Stromal cell of bone marrow (primary cell): ENCODE measurements at regions not wholly inside any gene's neighbourhood (a gene's known extent, or its start where the extent isn't known, plus 50 kb on each side); places are given as distances from the start of the nearest gene placed in this dataset.
"Not testable (repeated sequence)": the region's sequence is repeated elsewhere in the genome, so short reads cannot be mapped to it uniquely, and the experiment has no call there.

Experiments
- DNase-seq: peaks from one replicate; pipeline ENCODE4 v3.0.0-alpha.2; 2012; ENCODE audit warnings: low read depth

DNA sequence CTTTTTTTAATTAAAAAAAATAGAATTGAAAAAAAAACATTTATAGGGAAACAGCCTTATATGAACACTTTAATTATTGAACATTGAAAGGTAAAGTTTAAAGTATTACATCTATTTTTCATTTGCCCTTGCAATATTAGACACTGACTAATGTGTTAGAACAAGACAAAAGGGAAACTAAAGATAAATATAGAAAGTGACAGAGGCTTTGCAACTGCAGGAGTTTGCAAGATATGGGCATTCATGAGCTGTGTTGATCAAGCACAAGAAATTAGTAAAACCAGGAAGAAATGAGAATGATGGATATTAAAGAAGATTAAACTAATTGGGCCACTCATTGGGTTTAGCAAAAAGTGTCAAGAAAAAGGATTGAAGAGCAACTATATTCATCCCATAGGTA lies 1097.7 kb upstream of the CELF4 start:
- no peak for DNase-seq

DNA sequence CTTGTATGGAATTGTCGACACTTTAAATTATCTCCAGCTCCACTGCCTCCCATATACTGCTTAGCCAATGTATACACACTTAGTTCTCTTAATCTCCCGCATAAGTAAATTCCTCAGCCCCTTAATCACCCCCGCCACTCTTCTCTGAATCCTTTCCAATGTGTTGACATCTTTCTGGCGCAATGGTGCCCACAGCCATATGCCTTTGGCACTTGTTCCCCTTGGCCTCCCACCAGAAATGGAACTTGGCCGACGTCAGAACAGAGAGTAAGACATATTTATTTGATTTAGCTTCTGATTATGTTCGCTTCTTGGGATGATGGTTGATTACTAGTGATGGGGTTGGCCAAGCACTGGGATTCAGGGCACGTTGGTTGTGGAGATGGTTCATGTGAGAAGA lies 1089.3 kb upstream of the CELF4 start:
- DNase-seq, result no peak

DNA sequence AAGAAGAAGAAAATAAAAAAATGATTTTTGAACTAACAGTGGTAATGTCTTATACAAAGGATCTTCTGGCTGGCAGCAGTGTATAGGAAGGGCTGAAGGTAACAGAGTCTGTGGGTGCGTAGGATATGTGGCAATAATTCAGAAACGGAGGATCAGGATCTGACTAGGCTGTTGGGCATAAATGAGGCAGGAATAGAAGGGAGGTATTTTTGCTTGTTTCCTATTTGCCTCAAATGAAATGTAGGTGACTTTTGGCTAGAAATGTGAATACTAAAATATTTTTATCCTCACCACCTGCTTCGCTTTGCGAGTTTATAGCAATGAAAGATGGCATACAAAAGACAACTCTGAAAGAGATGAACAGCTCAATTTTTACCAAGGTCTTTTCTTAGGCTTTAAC lies 1086.1 kb upstream of the CELF4 start:
- DNase-seq, result no peak

DNA sequence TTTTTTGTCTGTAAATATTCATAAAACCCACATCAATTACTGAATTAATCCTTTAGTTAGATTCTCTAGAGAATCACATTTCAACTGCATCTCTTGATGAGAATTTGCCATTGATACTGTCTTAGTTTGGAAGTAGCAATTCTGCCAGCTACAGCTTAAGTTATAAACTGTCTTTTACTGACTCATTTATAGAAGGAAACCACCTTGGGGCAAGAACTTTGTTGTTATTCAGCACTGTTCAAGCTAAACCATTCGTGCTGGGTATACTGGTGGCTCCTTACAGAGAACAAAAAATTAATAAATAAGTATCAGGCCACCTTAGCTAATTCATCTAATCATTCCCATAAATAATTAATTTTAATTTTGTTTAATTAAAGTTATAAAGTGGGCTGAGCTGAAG lies 1082.6 kb upstream of the CELF4 start:
- DNase-seq, result no peak

DNA sequence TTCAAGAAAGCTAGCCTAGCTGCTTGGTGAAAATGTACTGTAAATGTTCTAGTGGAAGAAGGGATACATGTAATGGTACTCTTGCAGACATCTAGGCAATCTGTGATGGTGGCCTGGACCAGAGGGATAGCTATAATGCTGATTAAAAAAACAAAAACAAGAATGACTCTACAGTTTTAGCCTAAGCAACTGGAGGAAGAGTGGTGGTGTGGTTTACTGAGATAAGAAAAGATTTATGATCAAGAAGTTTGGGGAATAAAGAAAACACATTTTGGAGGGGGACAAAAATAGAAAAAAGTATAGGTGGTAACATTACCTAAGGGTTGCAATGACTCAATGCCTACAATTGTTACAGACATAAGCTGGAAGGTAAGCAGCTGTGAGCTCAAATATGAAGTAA lies 1080.7 kb upstream of the CELF4 start:
- no peak for DNase-seq

DNA sequence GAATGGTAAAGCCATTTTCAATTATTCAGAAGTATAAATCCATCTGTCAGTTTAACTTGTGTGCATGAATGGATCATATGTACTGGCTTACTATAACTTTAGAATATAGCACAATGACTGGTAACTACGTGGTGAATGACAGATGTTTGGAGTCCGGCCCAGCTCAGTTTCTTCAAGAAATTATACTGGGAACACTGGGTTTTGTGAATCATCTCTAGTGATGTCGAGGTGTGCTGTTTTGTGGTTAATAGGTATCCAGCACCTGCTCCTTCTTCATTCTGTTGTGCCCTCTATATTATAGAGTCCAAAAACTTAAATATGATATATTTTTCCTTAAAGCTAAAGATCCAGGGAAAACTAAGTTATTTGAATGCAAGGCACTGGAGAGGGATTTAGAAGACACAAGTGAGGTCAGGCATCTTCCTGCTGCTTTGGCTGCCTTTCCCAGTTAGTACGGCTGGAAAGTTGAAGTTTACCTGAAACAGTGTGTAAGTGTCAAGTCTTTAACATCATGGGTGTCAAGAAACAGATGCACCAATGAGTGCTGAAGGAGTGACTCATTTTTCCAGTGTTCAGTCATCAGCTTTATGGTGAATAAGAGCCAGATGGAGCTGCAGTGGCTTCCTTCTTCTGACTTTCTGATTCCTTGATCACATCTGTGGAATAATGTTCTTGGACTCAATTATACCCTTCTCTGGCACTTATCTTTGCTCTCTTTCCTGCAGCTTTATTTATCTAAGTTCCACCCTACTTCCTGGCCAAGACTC lies 1079.5 kb upstream of the CELF4 start:
- no peak for DNase-seq

DNA sequence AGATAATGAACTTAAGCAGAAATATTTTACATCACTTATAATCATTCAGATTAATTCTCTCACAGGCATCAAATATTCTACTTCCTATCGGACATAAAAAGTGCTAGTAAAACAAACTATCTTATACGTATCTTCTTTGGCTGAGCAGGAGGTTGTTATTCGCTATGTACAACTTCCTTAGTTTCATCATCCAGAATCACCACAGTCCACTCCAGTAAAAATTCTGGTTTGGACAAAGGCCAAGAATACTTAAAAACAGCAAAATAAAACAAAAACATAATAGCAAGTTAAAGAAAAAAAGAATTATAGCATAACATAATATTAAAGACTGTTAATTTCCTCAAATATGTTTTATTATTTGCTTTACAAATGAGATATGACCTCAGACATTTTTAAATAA lies 1077.1 kb upstream of the CELF4 start:
- DNase-seq, result no peak

DNA sequence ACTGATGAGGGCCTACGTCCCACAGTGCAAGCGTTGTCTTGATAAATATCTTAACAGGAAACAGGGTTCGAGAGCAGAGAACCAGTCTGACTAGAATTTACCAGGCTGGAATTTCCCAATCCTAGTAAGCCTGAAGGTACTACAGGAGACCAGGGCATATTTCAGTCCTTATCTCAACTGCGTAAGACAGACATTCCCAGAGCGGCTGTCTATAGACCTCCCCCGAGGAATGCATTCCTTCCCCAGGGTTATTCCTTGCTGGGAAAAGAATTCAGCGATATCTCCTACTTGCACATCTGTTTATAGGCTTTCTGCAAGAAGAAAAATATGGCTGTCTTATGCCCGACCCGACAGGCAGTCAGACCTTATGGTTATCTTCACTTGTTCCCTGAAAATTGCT lies 1074.1 kb upstream of the CELF4 start:
- not testable (repeated sequence) for DNase-seq

DNA sequence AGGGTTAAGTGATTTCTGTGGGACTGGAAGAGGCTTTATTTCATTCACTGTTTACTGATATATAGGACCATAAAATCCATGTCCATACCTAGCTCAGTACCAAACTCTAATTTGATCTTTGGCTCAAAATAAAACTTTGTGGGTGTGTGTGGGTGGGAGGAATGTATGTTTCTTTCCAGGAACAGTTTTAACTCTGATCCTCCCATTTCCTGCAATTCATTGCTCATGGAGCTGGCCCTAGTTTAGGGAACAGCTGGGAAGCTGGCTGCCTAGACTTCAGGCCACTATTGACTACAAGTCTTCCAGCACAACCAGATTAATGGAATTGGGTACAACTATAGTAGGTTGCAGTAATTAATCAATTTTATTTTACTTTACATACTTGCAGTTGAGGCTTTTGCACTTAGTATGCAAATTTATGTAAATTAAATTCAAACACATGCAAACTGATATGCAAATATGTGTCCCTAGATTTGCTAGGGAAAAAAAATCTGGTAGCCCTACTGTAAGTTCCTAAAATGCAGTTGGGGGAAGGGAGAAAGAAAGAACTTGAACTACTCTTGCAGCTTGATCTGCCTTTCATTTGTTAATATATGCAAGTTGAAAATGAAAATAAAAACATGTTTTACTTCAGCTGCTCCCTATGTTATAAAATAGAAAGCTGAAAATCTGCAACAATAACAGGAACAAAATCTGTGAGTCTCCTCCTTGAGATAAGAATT lies 1070.3 kb upstream of the CELF4 start:
- no peak for DNase-seq

DNA sequence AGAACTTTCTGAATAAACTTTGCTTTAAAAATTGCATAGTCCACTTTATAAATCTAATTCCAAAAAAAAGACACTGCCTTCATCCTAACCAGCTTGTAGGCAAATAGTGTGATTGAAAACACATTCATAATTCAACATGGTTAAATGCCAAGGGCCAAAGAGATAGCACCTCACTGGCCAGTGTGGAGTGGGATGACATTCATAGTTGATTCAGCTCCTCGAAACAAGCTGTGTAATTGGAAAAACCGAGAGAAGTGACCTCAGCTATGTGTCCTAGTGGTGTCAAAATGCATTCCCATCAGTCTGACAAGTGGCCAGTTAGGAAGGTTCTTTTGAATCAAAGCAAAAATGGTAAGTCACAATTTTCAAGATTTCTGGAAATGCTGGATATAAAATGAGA lies 1068.5 kb upstream of the CELF4 start:
- DNase-seq, result no peak

DNA sequence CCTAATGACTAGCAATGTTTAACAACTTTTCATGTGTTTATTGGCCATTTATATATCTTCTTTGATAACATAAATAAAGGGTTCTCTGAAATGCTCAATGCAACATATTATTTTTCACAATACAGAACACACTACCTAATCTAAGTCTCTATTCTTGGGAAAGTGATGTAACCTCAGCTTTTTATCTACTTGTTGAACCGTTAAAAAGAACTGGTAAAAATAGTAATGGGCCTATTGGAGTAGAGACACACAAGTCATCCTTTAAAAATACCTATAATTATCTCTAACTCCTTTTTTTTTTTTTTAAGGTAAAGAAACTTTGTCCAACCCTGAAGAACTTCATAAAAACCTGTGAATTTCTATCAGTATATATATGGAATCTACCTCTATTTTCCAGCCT lies 1067.7 kb upstream of the CELF4 start:
- DNase-seq, result no peak

DNA sequence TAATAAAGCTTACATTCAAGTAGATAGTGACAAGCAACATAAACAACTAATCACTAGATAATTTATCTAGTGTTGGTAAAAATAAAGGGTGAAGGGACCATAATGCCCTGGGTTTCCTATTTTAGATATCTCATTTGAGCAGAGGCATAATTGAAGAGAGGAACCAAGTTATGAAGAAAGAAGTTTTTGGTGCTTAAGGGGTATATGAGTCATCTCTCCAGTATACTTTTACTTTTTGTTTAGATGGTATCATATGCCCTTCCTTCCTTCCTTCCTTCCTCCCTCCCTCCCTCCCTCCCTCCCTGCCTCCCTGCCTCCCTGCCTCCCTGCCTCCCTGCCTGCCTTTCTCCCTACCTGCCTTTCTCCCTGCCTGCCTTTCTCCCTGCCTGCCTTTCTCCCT lies 1053.5 kb upstream of the CELF4 start:
- no peak for DNase-seq

DNA sequence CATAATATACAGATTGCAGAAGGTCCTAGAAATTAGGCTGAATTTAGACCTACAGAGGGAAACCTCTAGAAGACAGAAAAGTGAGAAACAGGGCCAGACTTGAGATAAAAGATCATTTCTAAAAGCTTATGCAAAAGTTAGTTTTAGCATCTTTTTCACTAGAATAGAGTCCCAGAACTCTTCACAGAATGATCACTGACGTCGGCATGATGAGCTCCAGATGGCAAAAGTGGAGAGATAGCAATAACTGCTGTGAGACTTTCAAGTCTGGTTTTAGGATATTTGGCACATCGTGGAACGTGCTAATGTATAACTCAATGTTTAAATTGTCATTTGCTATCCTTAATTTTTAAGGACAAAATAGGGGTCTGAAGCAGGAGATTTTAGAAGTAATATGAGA lies 1050.7 kb upstream of the CELF4 start:
- no peak for DNase-seq

DNA sequence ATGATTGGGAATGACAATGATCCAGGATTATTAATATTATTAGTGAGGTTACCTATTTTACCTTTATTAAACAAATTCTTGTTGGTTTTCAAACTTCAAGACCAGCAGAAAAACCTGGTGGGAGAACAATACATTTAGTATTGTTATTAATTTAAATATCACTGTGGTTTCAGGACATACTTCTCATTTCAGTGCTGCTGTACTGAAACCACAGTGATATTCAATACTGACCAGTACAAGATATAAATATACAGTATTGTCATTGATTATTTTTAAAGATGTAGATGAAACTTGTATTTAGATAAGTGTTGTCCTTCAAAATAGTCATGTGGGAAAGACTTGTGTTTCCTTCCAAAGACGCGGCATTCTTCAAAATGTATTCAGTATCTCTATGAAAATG lies 1047.3 kb upstream of the CELF4 start:
- DNase-seq, result no peak

DNA sequence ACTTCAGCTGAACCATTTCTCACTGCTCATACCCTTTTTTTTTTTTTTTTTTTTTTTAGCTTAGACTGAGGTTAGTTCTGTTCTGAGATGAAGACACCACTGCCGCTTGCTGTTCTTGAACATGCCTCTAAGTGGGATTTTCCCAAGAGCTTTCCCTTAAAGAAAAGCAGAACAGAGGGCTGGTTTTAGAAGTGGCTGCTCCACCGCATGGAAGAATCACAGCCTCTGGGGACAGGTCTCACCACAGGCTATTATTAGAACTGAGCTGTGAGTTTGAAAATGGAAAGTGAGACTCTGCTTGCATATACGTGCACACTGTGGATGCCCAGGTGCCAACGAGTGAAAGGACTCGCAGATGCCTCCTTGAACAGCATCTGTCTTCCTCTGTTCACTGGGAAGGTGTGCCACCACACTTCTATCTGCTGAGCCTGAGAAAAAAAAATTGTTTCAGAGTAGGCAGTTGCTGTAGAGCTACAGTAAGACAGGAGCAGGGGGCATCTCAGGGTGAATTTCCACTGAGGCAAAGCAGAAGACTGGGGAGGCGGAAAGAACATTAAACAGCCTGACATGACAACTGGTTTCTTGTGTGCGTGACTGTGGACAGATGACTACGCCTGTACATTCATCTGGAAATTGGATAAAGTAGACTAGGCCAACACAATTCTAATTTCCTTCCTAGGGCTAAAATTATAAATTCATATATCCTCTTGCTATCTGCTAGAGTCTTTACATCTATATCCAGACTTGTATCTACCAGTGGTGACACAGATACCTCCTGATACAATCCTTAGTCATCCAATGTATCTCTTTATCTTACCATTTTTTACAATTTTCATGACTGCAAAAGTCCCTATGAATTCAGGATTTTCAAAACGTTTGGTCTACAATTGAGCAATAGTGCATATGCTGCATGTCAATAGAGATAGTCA lies 1045.7 kb upstream of the CELF4 start:
- no peak for DNase-seq

DNA sequence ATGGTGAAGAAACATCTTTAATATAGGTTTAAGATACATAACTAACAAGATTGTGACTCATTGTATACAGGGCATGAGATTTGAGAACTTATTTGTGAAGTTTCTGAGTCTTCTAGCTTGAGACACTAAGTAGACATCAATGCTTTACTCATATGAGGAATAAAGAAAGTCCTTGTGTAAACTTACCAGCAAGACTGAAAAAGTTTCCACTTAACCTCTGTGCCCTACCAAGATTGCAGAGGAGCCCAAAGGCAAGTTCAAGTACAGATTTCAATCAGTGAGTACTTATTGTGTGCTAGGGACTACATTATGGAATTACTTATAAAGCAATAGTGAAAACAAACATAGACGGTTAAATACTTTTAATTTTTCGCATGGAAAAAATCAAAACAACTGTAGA lies 1041.2 kb upstream of the CELF4 start:
- DNase-seq, result no peak

DNA sequence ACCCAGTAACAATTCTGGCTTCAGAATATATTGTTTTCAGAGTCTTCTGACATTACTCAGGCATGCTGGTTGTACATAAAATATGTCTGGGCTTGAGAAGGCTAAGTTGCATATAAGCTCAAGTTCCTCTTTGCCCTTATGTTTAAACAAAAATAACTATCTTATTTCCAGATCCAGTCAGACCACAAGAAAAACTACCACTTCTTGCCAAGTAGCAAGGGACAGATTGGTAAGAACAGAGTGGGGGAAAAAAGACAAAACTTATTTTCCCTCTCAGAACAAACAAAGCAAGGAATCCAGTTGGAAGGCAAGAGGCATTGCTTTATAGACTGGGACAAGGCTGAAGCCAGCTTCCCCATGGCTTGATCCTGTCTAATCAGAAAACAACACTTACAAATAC lies 1036.7 kb upstream of the CELF4 start:
- no peak for DNase-seq

DNA sequence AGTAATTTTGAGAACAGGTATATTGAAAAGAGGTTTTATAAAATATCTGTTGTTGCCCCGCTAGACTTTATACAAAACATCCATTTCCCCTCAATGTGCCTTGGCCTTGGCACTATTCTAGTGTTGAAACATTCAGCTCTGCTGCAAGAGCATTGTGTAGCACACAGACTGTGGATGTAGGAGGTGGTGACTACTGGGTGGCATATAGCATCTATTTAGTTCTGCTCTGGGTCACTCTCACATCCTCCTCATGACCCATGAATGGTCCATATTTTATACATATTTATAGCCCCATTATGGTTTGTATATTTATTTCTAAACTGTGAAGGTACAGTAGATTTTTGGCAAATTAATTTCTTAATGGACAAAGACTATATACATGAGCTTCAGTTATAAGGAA lies 1022.0 kb upstream of the CELF4 start:
- DNase-seq, result no peak

DNA sequence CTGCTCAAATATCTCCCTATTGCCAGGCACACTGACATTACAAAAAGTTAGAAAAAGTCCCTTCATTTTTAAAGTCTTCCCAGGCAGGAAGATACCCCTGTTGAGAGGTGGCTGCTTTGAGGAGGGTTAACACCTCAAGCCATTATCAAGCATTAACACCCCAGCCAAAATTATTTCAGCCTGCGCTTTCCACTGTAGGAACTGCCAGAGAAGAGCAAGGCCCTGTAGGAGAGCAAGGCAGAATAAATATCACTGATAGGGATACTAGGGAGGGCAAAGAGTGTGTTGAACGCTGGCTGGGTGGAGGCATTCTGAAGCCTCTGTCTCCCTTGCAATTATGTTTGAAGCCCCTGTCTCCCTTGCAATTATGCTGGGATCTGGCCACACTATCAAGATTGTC lies 1020.7 kb upstream of the CELF4 start:
- no peak for DNase-seq

DNA sequence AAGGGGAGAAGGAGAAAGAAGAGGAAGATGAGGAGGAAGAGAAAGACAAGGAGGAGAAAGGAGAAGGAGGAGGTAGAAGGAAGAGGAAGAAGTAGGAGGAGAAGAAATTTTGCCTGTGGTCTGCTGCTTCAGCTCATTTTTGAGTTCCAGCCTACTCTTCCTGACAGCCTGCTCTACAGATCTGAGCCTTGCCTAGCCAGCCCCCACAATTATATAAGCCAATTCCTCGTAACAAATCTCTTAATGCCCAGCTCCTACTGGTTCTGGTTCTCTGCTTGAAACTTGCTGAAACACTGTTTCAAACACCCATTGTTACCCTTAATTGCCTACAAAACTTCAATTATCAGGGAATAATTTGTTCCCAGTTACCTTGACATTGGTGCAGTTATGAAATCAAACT lies 1014.2 kb upstream of the CELF4 start:
- no peak for DNase-seq

DNA sequence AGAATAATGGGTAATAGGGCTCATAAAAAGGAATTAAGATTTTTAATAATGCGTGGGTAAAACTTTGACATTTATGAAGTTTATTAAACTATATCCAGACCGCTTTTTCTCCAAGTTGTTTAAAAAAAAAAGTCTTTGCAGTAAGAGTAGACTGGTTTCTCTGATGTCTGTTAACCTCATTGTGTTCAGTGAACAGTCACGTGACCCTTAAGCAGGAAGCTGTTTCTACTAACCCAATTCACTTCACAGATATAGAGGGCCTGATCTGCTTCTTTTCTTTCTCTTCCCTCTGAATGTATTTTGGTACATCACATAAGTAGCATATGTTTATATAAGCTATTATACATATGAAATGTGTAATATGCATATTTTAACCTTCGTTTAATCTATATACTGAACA lies 1011.3 kb upstream of the CELF4 start:
- no peak for DNase-seq

DNA sequence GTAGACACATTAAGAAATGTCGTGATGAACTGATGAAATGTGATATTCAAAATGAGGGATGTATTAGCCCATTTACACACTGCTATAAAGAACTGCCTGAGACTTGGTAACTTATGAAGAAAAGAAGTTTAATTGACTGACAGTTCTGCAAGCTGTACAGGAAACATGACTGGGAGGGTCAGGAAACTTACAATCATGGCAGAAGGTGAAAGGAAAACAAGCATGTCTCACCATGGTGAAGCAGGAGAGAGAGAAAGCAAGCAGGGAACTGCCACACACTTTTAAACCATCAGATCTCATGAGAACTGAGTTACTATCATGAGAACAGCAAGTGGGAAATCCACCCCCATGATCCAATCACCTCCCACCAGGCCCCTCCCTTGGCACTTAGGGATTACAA lies 1010.8 kb upstream of the CELF4 start:
- DNase-seq, result no peak

DNA sequence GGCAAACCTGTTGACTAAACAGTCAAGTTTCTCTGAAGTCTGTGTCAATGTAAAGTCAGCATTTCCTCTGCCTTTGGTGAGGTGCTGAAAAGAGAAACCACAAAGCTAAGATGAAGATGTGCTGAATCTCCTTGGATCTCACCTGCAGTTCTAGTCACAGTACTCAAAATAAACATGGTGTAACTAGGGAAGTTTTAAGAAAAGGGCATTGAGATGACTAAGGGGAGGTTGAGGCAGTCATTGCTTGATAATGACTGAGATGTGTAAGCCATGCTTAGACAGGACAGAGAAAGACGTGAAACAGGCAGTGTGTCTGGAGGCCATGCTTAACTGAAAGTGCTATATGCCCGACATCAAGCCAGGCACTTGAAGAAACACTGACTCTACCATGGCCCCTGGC lies 1010.0 kb upstream of the CELF4 start:
- DNase-seq, result no peak
